ENCODE measurements at regions not wholly inside any gene's neighbourhood (a gene's known extent, or its start where the extent isn't known, plus 50 kb on each side); places are given as distances from the start of the nearest gene placed in this dataset.

GRCh38 chr9:93372391-93372790 lies 79.1 kb upstream of the FAM120A start:
- ChIA-PET CTCF (no interaction called here), POLR2A (no interaction called here)
- Histone ChIP-seq H3K27ac (ENCODE audit: insufficient read depth in 1 of 2, low read depth in 1 of 2, low read length in 2 of 2, poor library complexity in 1 of 2, severe bottlenecking in 2 of 2) (no peak overlapping the region), H3K27me3 (replicated peaks in 2 of 5; ENCODE audit: control insufficient read depth in 4 of 5, insufficient read depth in 5 of 5, low read length in 4 of 5) (no peaks in the 10 kb centered on the region), H3K9me3 (ENCODE audit: control extremely low read depth in 1 of 5, control insufficient read depth in 4 of 5, insufficient read depth in 2 of 5, low read depth in 1 of 5, low read length in 4 of 5) (peaks cover 0 to 3% (median 0%) of the 10 kb centered on the region in 5 experiments), H3K36me3 (ENCODE audit: control insufficient read depth in 4 of 4, insufficient read depth in 4 of 4, low read length in 3 of 4) (no peaks in the 10 kb centered on the region), H3K4me1 (ENCODE audit: control extremely low read depth in 1 of 4, control insufficient read depth in 4 of 4, insufficient read depth in 4 of 4, low read length in 3 of 4) (no peaks in the 10 kb centered on the region), H3K4me3 (ENCODE audit: control insufficient read depth in 1 of 7, extremely low read depth in 1 of 7, insufficient read depth in 4 of 7, low read depth in 2 of 7, low read length in 6 of 7) (no peak overlapping the region)
- DNase-seq: no peak

- Histone ChIP-seq H3K36me3 (ENCODE audit: control insufficient read depth in 4 of 4, insufficient read depth in 4 of 4, low read length in 3 of 4) (no peaks in the 10 kb centered on the region), H3K9me3 (ENCODE audit: control extremely low read depth in 1 of 5, control insufficient read depth in 4 of 5, insufficient read depth in 2 of 5, low read depth in 1 of 5, low read length in 4 of 5) (peaks cover 0 to 7% (median 0%) of the 10 kb centered on the region in 5 experiments), H3K4me1 (ENCODE audit: control extremely low read depth in 1 of 4, control insufficient read depth in 4 of 4, insufficient read depth in 4 of 4, low read length in 3 of 4) (no peaks in the 10 kb centered on the region), H3K27me3 (replicated peaks in 2 of 5; ENCODE audit: control insufficient read depth in 4 of 5, insufficient read depth in 5 of 5, low read length in 4 of 5) (no peaks in the 10 kb centered on the region), H3K4me3 (ENCODE audit: control insufficient read depth in 1 of 7, extremely low read depth in 1 of 7, insufficient read depth in 4 of 7, low read depth in 2 of 7, low read length in 6 of 7) (no peak overlapping the region), H3K27ac (ENCODE audit: insufficient read depth in 1 of 2, low read depth in 1 of 2, low read length in 2 of 2, poor library complexity in 1 of 2, severe bottlenecking in 2 of 2) (no peak overlapping the region)
- CTCF ChIA-PET: no interaction called here
- DNase-seq: peak in 2 of 3 donors; percentile 9 to 19
- POLR2A ChIA-PET: interaction anchor here (0.7 kb wide), 1 partner anchor 1837 kb away, joined by 3 read pairs; no protein-coding TSS in a partner anchor
Measured at GRCh38 chr9:93376411-93376810, 75.1 kb upstream of the FAM120A start.

- Histone ChIP-seq H3K4me3 (ENCODE audit: control insufficient read depth in 1 of 7, extremely low read depth in 1 of 7, insufficient read depth in 4 of 7, low read depth in 2 of 7, low read length in 6 of 7) (no peak overlapping the region), H3K9me3 (ENCODE audit: control extremely low read depth in 1 of 5, control insufficient read depth in 4 of 5, insufficient read depth in 2 of 5, low read depth in 1 of 5, low read length in 4 of 5) (peaks cover 0 to 11% (median 0%) of the 10 kb centered on the region in 5 experiments), H3K27me3 (replicated peaks in 2 of 5; ENCODE audit: control insufficient read depth in 4 of 5, insufficient read depth in 5 of 5, low read length in 4 of 5) (no peaks in the 10 kb centered on the region), H3K27ac (ENCODE audit: insufficient read depth in 1 of 2, low read depth in 1 of 2, low read length in 2 of 2, poor library complexity in 1 of 2, severe bottlenecking in 2 of 2) (no peak overlapping the region), H3K36me3 (ENCODE audit: control insufficient read depth in 4 of 4, insufficient read depth in 4 of 4, low read length in 3 of 4) (no peaks in the 10 kb centered on the region), H3K4me1 (ENCODE audit: control extremely low read depth in 1 of 4, control insufficient read depth in 4 of 4, insufficient read depth in 4 of 4, low read length in 3 of 4) (no peaks in the 10 kb centered on the region)
- DNase-seq: no peak
- CTCF ChIA-PET: no interaction called here
- WGBS (ENCODE audit: insufficient coverage): 100% methylated on average over 3 of the region's 6 CpGs
- POLR2A ChIA-PET: interaction anchor here (0.6 kb wide), 1 partner anchor 283 kb away, joined by 3 read pairs; no protein-coding TSS in a partner anchor
Measured at GRCh38 chr9:93378276-93378675, 73.2 kb upstream of the FAM120A start.

- CTCF ChIA-PET: no interaction called here
- peaks cover 0 to 11% (median 0%) of the 10 kb centered on the region in 5 experiments for H3K9me3 ChIP-seq (ENCODE audit: control extremely low read depth in 1 of 5, control insufficient read depth in 4 of 5, insufficient read depth in 2 of 5, low read depth in 1 of 5, low read length in 4 of 5)
- DNase-seq: no peak
- H3K36me3 ChIP-seq (ENCODE audit: control insufficient read depth in 4 of 4, insufficient read depth in 4 of 4, low read length in 3 of 4): no peaks in the 10 kb centered on the region
- no peaks in the 10 kb centered on the region for H3K4me1 ChIP-seq (ENCODE audit: control extremely low read depth in 1 of 4, control insufficient read depth in 4 of 4, insufficient read depth in 4 of 4, low read length in 3 of 4)
- no CpG with 5 or more reads among the region's 1 CpG for WGBS (ENCODE audit: insufficient coverage)
- no peaks in the 10 kb centered on the region for H3K27me3 ChIP-seq (replicated peaks in 2 of 5; ENCODE audit: control insufficient read depth in 4 of 5, insufficient read depth in 5 of 5, low read length in 4 of 5)
- POLR2A ChIA-PET: no interaction called here
- H3K4me3 ChIP-seq (ENCODE audit: control insufficient read depth in 1 of 7, extremely low read depth in 1 of 7, insufficient read depth in 4 of 7, low read depth in 2 of 7, low read length in 6 of 7): no peak overlapping the region
- no peak overlapping the region for H3K27ac ChIP-seq (ENCODE audit: insufficient read depth in 1 of 2, low read depth in 1 of 2, low read length in 2 of 2, poor library complexity in 1 of 2, severe bottlenecking in 2 of 2)
Measured at GRCh38 chr9:93379051-93379450, 72.4 kb upstream of the FAM120A start.

- CTCF ChIA-PET: no interaction called here
- 82% methylated on average over 3 of the region's 3 CpGs for WGBS (ENCODE audit: insufficient coverage)
- H3K27ac ChIP-seq (ENCODE audit: insufficient read depth in 1 of 2, low read depth in 1 of 2, low read length in 2 of 2, poor library complexity in 1 of 2, severe bottlenecking in 2 of 2): no peak overlapping the region
- no peak overlapping the region for H3K4me3 ChIP-seq (ENCODE audit: control insufficient read depth in 1 of 7, extremely low read depth in 1 of 7, insufficient read depth in 4 of 7, low read depth in 2 of 7, low read length in 6 of 7)
- no peaks in the 10 kb centered on the region for H3K27me3 ChIP-seq (replicated peaks in 2 of 5; ENCODE audit: control insufficient read depth in 4 of 5, insufficient read depth in 5 of 5, low read length in 4 of 5)
- peaks cover 0 to 14% (median 0%) of the 10 kb centered on the region in 5 experiments for H3K9me3 ChIP-seq (ENCODE audit: control extremely low read depth in 1 of 5, control insufficient read depth in 4 of 5, insufficient read depth in 2 of 5, low read depth in 1 of 5, low read length in 4 of 5)
- no peaks in the 10 kb centered on the region for H3K4me1 ChIP-seq (ENCODE audit: control extremely low read depth in 1 of 4, control insufficient read depth in 4 of 4, insufficient read depth in 4 of 4, low read length in 3 of 4)
- H3K36me3 ChIP-seq (ENCODE audit: control insufficient read depth in 4 of 4, insufficient read depth in 4 of 4, low read length in 3 of 4): no peaks in the 10 kb centered on the region
- DNase-seq: peak in 1 of 3 donors; percentile 13
- POLR2A ChIA-PET: no interaction called here
Measured at GRCh38 chr9:93380410-93381060, 71.0 kb upstream of the FAM120A start.

GRCh38 chr9:93387791-93388190 lies 63.7 kb upstream of the FAM120A start:
- Histone ChIP-seq H3K4me3 (ENCODE audit: control insufficient read depth in 1 of 7, extremely low read depth in 1 of 7, insufficient read depth in 4 of 7, low read depth in 2 of 7, low read length in 6 of 7) (no peak overlapping the region), H3K36me3 (ENCODE audit: control insufficient read depth in 4 of 4, insufficient read depth in 4 of 4, low read length in 3 of 4) (no peaks in the 10 kb centered on the region), H3K27ac (ENCODE audit: insufficient read depth in 1 of 2, low read depth in 1 of 2, low read length in 2 of 2, poor library complexity in 1 of 2, severe bottlenecking in 2 of 2) (no peak overlapping the region), H3K9me3 (ENCODE audit: control extremely low read depth in 1 of 5, control insufficient read depth in 4 of 5, insufficient read depth in 2 of 5, low read depth in 1 of 5, low read length in 4 of 5) (peaks cover 0 to 7% (median 0%) of the 10 kb centered on the region in 5 experiments), H3K4me1 (ENCODE audit: control extremely low read depth in 1 of 4, control insufficient read depth in 4 of 4, insufficient read depth in 4 of 4, low read length in 3 of 4) (peaks cover 0 to 2% (median 0%) of the 10 kb centered on the region in 4 experiments), H3K27me3 (replicated peaks in 2 of 5; ENCODE audit: control insufficient read depth in 4 of 5, insufficient read depth in 5 of 5, low read length in 4 of 5) (no peaks in the 10 kb centered on the region)
- no peak for DNase-seq
- ChIA-PET CTCF (no interaction called here), POLR2A (no interaction called here)
- 87% methylated on average over 6 of the region's 7 CpGs for WGBS (ENCODE audit: insufficient coverage)

GRCh38 chr9:93390953-93391515 lies 60.5 kb upstream of the FAM120A start:
- 95% methylated on average over 7 of the region's 9 CpGs for WGBS (ENCODE audit: insufficient coverage)
- ChIA-PET POLR2A (interaction anchor here (0.5 kb wide), 1 partner anchor 217 kb away, joined by 4 read pairs; no protein-coding TSS in a partner anchor), CTCF (no interaction called here)
- DNase-seq: no peak
- Histone ChIP-seq H3K9me3 (ENCODE audit: control extremely low read depth in 1 of 5, control insufficient read depth in 4 of 5, insufficient read depth in 2 of 5, low read depth in 1 of 5, low read length in 4 of 5) (no peaks in the 10 kb centered on the region), H3K4me1 (ENCODE audit: control extremely low read depth in 1 of 4, control insufficient read depth in 4 of 4, insufficient read depth in 4 of 4, low read length in 3 of 4) (no peaks in the 10 kb centered on the region), H3K27me3 (replicated peaks in 2 of 5; ENCODE audit: control insufficient read depth in 4 of 5, insufficient read depth in 5 of 5, low read length in 4 of 5) (no peaks in the 10 kb centered on the region), H3K27ac (ENCODE audit: insufficient read depth in 1 of 2, low read depth in 1 of 2, low read length in 2 of 2, poor library complexity in 1 of 2, severe bottlenecking in 2 of 2) (no peak overlapping the region), H3K36me3 (ENCODE audit: control insufficient read depth in 4 of 4, insufficient read depth in 4 of 4, low read length in 3 of 4) (no peaks in the 10 kb centered on the region), H3K4me3 (ENCODE audit: control insufficient read depth in 1 of 7, extremely low read depth in 1 of 7, insufficient read depth in 4 of 7, low read depth in 2 of 7, low read length in 6 of 7) (no peak overlapping the region)

All from common myeloid progenitor, CD34-positive (primary cell).